ENCODE measurements at regions not wholly inside any gene's neighbourhood (a gene's known extent, or its start where the extent isn't known, plus 50 kb on each side); places are given as distances from the start of the nearest gene placed in this dataset.

DNA sequence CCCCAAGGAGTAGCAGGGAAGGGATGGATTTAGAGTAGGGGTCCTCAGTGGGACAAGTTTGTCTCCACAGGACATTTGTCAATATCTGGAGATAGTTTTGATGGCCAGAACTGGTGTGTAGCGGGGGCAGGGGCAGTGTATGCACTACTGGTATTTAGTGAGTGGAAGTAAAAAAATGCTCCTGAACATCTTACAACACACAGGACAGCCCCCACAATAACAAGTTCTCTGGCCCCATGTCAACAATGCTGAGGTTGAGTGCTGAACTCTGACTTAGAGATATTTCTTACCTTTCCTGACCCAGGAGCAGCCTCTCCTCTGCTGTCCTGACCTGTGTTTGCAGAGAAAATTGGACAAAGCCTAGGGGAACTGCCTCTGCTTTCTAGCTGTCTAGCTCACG lies 365.8 kb downstream of the HAPSTR1 start:
- no peak for DNase-seq (ENCODE audit: extremely low read depth, low read depth)

DNA sequence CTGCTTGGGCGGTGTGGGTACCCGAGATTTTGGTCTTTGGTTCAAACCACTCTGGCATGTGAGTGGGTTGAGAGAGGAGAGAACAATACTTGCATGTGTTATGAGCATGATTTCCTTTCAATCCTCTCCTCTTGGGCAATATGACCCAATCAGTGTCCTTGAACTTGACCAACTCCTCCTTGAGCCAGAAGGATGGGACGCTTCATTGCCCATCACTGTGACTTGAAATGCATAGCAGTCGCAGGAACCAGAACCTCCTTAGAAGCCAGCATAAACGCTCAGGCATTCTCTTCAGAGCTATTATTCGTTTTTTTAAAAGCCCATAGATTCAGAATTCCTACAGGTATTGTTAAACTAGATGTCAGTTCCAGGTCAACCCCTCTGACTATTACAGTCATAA lies 367.4 kb downstream of the HAPSTR1 start:
- TF ChIP-seq, protein P1, sequence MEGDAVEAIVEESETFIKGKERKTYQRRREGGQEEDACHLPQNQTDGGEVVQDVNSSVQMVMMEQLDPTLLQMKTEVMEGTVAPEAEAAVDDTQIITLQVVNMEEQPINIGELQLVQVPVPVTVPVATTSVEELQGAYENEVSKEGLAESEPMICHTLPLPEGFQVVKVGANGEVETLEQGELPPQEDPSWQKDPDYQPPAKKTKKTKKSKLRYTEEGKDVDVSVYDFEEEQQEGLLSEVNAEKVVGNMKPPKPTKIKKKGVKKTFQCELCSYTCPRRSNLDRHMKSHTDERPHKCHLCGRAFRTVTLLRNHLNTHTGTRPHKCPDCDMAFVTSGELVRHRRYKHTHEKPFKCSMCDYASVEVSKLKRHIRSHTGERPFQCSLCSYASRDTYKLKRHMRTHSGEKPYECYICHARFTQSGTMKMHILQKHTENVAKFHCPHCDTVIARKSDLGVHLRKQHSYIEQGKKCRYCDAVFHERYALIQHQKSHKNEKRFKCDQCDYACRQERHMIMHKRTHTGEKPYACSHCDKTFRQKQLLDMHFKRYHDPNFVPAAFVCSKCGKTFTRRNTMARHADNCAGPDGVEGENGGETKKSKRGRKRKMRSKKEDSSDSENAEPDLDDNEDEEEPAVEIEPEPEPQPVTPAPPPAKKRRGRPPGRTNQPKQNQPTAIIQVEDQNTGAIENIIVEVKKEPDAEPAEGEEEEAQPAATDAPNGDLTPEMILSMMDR (IDR thresholded peaks at IDR 0.05; ENCODE audit: low read depth, low read length): no peak
- no peak for DNase-seq (ENCODE audit: extremely low read depth, low read depth)

More for the DNA sequence above, 365.8 kb downstream of the HAPSTR1 start:
- TF ChIP-seq, protein P1 (IDR thresholded peaks at IDR 0.05; ENCODE audit: low read depth, low read length): no peak

DNA sequence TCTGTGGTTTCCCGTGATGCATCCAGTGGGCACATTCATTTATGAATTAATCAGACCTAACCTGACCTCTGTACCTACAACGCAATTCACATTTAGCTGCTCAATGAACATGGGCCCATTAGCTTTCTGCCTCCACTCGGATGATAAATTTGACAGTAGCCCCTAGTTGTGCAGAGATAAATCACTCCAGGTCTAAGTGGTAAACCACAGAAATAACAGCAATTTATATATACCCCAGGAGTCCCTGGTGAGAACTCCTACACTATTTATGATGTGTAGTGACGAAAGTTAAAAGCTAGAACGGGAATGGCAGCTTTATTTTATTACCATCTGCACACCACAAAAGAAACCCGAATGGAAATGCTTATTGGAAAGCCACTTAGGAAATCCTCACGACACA lies 371.5 kb downstream of the HAPSTR1 start:
- TF ChIP-seq, protein P1 (IDR thresholded peaks at IDR 0.05; ENCODE audit: low read depth, low read length): no peak
- DNase-seq (ENCODE audit: extremely low read depth, low read depth): no peak

DNA sequence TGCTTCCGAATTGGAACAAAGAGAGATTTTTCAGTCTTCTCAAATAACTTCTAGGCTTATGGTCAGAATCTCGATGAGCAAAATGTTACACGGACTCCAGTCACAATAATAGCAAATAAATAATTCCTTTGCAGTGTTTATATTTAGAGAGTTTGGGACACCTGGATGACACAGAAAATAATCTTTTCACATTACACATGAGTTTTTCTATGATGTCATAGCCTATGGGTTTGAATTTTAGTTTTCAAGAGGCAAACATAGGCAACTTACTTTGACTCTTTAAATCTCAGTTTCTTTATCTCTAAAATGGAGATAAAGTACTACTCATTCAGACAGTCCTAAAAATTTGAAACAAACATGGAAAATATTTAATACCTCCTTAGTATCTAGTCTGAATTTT lies 372.0 kb downstream of the HAPSTR1 start:
- TF ChIP-seq, protein P1 (IDR thresholded peaks at IDR 0.05; ENCODE audit: low read depth, low read length): no peak
- DNase-seq (ENCODE audit: extremely low read depth, low read depth): no peak

DNA sequence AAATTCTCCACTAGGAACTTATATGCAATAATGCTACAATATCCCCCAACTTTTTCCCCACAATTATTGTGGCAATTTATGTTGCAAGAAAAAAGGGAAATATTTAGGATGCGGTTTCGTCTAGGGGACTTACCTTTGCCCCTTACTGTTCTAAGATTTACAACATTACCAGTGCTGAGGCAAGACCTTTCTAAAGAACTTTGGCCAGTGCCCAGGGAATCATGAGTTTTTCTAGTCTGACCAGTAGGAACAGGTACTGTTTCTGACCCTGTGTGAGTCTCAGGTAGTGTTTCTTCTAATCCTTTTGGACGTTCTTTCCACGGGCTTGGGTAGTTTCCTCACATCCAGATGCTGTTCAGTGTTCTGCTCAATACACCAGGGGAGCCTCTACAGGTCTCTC lies 373.7 kb downstream of the HAPSTR1 start:
- DNase-seq (ENCODE audit: extremely low read depth, low read depth): no peak
- TF ChIP-seq, protein P1 (IDR thresholded peaks at IDR 0.05; ENCODE audit: low read depth, low read length): no peak

DNA sequence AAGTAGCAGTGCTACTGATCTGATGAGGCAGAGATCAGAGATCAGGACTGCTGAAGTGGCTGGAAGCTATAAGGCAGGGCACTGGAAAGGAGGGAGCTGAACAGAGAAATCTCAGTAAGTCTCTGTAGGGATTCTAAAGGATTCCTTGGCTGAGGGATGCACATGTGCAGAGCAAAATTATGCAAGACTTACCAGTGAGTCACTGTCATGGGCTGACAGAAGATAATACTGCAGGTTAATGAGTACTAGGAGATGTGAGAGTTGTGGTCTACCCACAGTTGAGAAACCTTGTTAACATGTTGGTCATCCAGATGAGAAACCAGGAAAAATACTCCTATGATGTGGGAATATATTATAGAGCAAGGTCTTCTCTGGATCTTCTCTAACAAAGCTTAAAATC lies 378.1 kb downstream of the HAPSTR1 start:
- TF ChIP-seq, protein P1 (IDR thresholded peaks at IDR 0.05; ENCODE audit: low read depth, low read length): no peak
- DNase-seq (ENCODE audit: extremely low read depth, low read depth): no peak

DNA sequence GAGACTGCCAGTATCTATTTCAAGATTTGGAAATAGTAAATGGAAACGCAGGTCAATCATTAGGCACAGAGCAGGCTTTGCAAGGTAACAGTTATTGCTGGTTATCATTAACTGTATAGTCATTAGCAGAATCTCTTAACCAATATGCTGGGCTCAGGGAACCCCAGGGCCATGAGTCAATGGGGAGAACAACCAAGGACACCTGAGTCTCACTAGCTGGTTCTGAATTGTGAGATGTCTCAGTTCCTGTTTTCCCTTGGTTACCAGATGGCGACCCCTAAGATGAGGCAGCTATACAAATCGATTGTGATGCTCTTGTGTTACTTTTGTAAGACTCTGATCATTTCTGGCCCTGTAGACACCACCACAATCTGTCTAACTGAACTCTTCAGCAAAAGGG lies 385.3 kb downstream of the HAPSTR1 start:
- TF ChIP-seq, protein P1 (IDR thresholded peaks at IDR 0.05; ENCODE audit: low read depth, low read length): no peak
- no peak for DNase-seq (ENCODE audit: extremely low read depth, low read depth)
